GM20431 (cell line): ENCODE measurements at regions not wholly inside any gene's neighbourhood (a gene's known extent, or its start where the extent isn't known, plus 50 kb on each side); places are given as distances from the start of the nearest gene placed in this dataset.

Experiments
- in situ Hi-C: fragments of 300-500 bp; cut with MseI, MboI; formaldehyde crosslinking; loops from one replicate; pipeline ENCODE4 v1.15.0; 2020; ENCODE audit warnings: low sequenced_read_pairs; ENCODE audit not compliant: unreplicated experiment

DNA sequence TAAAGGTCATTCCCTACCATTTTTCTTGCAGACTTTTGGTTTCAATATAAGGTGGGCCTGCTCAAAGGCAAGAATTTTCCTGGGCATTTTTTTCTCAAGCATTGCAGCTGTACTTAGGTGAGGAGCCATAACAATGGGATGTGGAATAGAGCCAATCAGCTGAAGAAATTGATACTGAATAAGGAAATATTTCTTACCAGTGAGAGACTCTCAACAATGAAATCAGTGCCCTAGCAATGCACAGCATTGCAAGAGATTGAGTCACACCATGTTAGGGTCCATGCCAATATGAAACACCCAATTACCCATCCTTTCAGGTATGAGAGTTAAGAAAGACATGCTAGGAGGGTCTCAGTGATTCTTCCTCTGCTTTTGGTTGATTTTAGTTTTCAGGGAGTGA lies 237.6 kb downstream of the SOX9 start:
- in situ Hi-C loops: no loop called here

DNA sequence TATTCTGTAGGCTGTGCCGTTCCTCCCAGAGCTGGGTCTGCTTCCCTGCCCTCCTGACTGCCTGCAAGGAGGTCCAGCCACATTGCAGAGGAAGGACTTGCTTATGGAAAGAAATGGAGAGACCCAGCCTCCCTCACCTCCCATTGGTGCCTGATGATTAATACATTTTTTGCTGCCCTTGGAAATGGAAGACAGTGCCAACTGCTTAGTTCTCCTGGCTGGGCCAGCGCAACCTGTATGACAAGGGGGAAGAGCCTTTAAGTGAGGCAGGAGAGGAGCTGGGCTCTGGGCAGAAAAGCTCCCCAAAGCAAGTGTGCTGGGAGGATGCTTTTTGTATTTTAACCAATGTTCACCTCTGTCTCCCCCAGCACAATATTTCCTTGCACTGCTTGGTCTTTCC lies 238.5 kb downstream of the SOX9 start:
- in situ Hi-C loops: no loop called here

DNA sequence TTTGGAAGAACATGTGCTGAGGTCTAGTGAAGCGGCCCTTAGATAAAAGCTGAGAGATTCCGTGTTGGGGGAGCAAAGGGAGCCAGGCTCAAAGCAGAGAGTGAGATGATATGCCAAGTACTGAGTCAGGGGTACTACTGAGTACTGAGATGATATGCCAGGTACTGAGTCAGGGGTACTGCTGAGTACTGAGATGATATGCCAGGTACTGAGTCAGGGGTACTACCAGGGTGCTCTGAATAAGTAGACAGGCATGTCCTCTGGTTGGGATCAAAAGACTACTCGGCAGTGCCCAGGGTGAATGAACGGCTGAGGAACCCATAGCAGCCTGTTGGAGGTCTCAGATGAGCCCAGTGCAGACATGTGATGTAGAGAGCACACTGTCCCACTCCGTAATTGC lies 239.0 kb downstream of the SOX9 start:
- in situ Hi-C loops: no loop called here

DNA sequence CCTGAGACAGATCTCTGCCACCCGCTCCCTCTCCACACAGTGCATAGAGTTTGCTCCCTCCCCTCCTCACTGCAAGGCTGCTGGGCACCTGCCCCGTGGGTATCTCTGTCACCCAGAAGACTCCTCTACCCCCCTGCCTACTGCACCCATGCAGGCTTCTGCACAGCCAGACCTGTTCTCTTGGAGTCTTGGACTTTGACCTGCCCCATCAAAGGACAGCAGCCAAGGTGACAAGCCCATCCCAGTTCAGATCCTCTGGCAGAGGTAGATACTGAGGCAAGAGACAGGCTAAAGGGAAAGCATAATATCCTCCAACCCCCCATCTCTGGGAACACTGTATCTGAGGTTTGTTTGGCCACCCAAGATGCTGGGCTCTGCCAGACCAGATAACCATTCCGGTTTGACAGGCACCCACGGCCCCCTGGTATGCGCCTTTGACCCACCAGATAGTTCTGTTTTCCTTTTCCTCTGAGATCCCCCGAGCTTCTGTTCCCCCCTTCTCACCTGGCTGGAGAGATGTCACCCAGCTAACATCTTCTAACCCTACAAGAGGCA lies 239.6 kb downstream of the SOX9 start:
- in situ Hi-C loops: no loop called here

DNA sequence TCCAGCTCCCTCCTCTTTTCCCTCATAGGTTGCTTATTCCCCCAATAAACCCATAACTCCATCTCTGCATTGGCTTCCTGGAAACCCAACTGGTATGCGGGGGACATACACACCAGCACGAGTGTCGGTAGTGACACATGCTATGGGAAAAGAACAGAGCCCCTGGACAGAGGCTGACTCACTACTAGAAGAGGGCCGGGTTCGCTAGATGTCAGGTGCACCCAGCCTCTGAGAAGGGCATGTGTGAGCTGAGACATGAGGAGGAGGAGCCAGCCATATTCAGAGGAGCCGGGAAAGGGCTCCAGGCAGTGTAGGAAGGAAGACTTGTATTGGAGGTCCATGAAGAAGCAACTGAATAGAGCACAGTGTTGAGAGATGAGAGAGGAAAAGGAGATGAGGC lies 241.1 kb downstream of the SOX9 start:
- in situ Hi-C loops: no loop called here

DNA sequence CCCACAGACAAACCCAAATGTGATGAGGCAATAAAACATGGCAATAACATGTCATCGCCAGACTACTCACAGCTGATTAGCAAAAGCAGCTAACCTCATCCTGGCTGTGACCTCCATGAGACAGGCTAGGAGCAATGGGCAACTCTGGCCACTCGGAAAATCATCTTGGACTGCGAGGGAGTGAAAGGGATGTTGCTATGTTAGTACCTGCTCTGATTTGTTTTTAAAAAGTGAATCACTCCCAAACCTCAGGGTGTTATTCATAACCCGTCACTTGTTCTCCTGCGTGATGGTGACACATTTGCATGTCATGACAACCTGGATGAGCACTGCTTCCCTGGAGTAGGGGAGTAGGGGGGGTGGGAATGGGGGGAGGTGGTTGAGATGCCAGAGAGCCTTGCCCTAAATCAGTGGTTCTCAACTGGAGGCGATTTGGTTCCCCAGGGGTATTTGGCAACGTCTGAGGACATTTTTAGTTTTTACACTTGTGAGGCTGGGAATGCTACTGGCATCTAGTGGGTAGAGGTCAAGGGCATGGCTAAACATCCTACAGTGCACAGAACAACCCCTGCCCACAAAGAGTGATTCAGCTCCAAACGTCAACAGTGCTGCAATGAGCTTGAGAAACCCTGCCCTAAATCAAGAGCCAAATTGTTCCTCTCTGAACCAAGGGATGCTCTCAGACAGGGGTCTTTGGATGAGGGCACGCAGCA lies 241.7 kb downstream of the SOX9 start:
- in situ Hi-C loops: no loop called here

DNA sequence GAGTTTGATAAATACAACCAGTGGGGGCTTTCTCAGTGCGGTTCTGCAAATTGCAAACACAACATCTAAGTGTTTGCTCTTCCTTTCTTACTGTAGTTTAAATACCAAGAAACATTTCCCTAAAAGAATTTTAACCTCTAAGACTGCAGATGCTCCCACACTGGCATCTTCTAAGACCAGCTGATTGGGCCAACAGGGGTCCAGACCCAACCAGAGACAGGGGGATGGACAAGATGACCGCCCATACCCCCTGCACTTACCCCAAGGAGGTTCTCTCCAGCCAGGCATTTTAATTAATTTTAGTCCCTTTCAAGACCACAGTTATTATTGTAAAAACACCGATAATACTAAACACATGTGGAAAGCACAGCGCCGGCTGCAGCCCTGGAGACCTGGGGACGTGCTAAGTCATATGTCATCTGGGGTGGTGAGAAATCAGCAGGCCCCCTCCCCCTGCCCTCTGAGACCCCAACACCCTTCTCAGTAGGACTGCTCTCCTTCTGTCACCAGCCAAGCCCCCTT lies 242.3 kb downstream of the SOX9 start:
- in situ Hi-C loops: no loop called here

DNA sequence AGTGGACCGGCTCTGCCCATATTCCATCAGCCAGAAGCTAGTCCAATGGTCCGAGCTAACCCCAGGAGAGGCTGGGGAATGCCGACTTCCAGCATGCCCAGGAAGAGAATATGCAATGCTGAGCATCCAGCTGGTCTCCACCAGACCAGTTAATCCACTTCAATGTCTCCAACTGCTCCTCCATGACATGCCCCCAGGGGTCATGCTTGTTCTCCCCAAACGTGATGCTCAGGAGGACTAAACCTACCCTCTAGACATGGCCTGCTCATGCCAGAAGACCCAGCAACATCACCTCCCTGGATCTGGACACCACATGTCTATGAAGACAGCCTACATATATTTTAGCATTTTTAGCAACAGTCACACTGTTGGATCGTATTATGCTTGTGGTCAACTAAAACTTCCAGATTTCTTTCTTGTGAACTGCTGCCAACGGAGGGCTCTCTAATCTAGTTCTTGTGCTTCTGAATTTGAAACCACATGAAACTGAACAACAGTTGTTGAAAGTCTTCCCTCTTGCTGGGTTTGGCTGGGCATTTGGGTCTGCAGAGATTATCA lies 245.1 kb downstream of the SOX9 start:
- in situ Hi-C loops: no loop called here

DNA sequence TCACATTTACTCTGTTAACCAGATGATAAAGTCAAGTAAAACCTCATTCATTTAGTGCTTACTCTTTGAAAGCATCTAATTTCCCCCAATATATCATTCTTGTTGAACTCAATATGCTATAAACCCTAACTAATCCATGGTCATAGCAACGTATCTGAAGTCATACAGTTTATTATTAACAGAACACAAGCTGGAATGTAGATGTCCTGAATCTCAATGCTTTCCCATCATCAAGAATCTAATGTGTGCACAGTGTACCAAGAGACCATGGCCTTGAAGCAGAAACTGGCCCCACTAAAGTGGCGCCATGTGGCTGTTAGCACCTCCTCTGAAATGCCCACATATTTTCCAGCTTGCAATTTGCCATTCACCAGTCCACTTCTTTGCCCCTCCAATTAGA lies 245.8 kb downstream of the SOX9 start:
- in situ Hi-C loops: no loop called here

DNA sequence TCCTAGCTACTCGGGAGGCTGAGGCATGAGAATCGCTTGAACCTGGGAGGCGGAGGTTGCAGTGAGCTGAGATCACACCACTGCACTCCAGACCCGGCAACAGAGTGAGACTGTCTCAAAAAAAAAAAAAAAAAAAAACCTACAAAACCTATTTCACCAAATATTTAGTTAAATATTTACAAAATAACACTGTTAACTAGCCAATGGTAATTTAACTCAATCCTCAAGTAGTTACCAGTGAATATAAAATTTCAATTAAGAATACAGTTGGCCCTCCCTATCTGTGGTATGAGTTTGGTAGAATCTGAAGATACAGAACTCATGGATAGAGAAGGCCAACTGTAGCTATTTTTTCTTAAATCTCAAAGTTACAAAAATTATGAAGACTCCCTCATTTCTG lies 247.4 kb downstream of the SOX9 start:
- in situ Hi-C loops: no loop called here

DNA sequence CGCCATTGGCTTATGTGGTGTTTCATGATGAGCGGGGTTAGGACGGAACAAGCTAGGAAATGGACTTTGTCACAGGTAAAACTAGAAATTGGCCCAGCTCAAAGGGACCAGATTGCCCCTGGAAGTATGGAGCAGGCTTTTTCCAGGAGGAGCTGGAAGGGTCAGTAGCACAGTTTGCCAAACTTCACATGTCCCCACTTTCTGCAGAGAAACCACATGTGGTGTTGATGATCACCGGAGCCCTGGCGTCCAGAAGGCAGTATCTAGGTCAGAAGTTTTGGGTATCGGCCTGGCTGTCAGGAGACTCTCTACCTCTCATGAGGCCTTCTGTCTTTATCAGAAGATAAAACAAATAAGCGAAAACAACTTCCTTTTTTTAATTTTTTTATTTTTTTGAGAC lies 248.5 kb downstream of the SOX9 start:
- in situ Hi-C loops: no loop called here

DNA sequence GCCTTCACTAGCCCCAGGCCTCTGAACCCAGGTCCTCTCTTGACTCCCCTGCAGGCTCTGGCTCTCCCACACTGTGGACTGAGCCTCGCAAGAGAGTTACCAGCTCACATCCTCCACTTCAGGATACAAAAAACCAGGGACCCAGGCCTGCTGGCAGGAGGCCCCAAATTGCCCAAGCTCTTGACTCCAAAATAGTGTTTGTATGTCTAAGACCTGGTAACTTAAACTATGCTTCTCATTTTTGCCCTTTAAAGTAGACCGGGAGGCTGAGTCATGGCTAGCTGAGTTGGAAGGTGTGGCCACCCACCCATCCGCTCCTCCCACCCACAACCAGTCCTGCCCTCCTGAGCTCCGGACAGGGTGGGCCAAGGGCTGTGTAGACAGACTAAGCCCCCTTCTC lies 250.0 kb downstream of the SOX9 start:
- in situ Hi-C loops: no loop called here

DNA sequence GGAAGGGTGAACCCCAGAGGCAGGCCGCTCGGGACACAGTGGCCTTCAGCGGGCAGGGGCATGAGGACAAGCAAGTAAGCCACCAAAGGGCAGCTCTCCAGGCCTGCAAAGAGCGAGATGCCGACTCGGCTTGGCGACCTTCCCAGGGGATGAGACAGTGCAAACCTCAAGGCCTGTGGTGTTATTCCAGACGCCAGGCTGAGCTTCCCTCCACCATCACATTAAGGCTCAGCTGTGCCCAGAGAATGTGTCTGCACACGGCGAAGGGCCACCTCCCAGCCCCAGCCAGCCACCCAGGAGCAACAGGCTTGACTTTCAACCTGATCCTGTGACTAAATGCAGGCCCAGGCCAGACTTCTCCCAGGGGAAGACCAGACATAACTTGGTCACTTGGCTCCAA lies 251.4 kb downstream of the SOX9 start:
- in situ Hi-C loops: no loop called here

DNA sequence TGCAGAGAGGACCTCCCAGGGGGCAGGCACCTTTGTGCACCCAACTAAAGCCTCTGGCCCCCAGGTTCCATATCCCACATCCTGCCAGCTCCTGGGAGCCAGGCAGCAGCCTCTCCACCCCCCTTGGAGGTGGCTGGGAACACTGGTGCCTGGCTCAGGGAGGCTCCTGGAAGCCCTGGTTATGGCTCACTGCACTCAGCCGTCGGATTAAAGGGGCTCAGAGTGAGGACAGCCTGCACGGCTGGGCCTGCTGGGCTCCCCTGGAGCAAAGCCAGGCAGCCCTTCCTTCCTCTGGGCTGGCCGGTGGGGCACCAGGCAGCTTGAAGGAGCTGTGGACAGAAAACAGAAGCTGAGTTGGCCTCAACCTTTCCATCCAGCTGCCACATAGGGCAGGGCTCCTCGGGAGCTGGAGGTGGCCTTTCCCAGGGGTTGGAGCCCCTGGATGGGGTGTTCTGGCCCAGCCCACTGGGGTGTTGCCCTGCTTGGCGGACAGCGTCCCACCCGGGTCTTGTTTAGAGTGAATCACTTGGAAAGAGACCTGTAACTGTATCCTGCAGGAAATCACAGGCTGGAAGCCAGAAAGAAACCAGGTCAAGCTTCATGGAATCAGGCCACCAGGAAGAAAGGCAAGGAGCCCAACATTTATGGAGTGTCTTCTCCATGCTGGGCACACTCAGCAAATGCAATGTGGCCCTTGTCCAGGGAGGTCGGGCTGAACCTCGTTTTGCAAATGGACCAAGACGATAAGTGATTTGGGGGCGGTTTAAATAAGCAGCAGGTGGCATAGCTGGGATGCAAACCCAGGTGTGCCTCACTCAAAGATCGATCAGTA lies 253.3 kb downstream of the SOX9 start:
- in situ Hi-C loops: no loop called here

DNA sequence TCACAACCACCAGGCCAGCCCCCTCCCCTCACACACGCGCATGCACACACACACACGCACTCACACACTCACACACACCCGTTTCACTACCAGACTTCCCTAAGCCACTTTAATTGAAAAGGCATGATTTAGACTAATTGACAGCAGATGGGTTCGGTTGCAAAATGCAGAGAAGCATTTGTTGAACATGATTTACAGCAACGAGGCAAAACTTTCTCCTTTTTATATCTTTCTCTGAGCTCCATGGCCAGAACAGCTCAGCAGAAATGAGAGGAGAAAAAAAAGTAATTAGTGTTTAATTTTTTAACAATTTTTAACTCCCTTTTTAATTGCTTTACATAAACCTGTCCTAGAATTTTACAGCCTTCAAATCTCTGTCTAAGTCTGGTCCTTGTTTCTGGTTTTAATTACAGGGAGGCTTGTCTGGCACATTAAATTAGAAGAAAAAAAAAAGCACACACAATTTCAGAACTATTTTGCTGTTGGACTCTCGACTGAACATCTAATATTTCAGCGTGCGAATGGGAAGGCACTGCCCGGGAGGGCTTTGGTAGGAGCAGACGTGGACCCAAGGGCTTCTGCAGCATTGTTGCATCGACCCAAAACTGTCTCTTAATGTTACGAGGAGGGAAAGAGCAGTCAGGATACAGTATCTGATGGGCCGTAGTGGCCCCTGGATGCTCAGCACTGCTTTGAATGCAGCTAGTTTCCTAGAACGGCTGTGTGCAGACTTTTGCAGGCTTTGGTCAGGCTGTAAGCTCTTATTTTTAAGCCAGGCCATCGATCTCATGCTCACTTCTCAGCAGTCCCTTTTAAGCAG lies 255.9 kb downstream of the SOX9 start:
- in situ Hi-C loops: no loop called here

DNA sequence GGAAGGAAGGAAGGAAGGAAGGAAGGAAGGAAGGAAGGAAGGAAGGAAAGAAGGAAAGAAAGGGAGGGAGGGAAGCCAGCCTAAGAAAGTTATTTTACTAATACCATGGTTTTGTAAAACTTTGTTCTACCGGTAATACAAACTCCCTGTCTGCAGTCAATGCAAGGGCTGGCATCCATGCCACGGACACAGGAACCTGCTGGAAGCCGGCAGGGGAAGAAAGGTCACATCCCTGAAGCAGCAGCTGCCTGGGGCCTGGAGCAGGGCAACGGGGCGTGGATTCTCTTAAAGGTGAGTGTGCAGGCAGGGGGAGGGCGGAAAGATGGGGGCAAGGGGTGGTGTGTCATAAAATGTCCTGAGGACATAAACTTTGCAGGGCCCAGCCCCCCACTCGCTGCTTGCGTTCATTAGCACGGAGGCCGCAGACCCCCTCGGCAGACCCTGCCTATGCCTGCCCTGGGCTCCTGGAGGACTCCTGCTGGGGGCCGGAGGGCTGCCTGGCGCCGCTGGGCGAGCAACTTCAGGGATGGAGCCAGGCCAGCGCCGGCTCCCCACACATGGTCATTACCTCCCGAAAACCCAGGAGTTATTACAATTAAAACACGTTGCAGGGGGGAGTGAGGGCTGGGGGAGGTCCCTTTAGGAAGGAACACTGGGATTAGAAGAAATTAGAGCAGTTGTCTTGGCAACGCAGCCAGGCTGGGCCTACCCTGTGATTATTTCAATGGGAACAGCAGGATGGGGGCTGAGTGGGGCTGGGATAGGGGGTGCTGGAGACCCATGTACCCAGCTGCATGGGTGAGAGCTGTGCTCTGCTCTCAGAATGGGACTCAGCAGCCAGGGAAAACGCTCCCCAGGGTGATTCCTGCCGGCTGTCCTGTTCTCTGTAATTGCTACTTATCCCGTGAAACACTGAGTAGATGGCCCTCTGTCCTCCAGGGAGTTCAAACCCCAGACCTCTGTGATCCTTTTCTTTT lies 257.9 kb downstream of the SOX9 start:
- in situ Hi-C loops: no loop called here

DNA sequence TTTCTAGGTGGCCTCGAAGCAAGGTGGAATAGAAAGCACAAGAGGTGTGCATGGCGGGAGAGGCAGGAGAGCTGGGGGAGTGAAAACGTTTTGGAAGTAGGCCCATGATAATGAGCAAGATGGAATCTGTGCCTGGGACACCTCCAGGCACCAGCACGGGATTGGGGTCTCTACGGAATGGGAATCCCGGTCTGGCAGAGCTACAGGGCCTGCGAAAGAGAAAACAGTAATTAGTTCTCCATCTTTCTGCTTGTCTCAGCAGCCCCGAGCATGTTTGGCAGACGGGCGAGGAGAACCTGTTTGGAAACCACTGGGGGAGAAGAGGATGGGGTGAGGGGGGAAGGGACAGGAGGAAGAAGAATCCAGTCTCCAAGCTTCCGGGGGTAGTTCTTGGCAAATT lies 258.7 kb downstream of the SOX9 start:
- in situ Hi-C loops: no loop called here

DNA sequence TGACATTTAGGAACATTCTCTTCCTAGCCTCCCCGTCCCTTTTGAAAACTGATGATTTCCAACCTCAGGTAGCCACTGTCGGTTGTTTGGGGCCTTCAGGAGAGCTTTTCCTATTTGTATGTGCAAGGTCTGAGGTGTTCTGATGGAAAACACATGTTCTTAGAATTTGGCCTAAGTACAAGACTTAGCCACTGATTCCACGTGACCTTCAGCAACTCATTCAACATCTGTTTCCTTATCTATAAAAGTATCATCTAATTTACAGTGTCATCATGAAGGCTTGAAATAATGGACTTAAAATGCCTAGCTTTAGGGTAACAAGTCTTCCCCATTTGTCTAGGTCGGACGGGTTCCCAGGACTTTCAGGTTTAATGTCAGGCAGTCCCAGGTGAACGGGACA lies 259.3 kb downstream of the SOX9 start:
- in situ Hi-C loops: no loop called here

DNA sequence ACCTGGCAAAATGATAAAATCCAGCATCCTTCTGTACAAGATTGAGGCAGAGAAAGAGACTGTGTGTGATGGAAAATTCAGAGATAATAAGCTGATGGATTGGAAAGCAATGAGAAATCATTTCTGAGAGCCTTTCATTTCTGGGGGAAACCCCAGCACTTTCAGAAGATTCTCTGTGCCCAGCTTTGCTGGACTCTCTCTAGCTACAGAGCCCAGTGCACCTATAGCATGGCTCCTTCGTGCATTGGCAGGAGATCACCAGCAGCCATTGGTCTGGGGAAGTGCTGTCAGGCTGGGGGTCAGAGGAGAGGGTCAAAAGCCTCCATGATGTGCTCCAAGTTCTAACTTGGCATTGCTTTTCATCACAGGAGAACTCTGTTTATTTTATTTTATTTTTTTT lies 259.9 kb downstream of the SOX9 start:
- in situ Hi-C loops: no loop called here
